PC-9 (cell line): ENCODE measurements at regions not wholly inside any gene's neighbourhood (a gene's known extent, or its start where the extent isn't known, plus 50 kb on each side); places are given as distances from the start of the nearest gene placed in this dataset.

ENCODE experiments used
- BruUV-seq: library from RNA; stranded (reverse); fragments of 400-500 nt; replicated peaks from 2 replicates; lab custom pipeline; 2021; lab: Mats Ljungman, UMichigan
- CTCF ChIA-PET: fragments of 300-600 bp; sonication (Branson Sonifier 250); formaldehyde crosslinking; loops from one replicate; lab custom pipeline; 2022; ENCODE audit warnings: antibody characterized with exemption; lab: Charles Lee
- POLR2A ChIA-PET: fragments of 300-600 bp; sonication (Branson Sonifier 250); formaldehyde crosslinking; loops from one replicate; lab custom pipeline; 2022; ENCODE audit warnings: antibody characterized with exemption; ENCODE audit not compliant: unreplicated experiment; lab: Charles Lee
- DNase-seq, 2 experiments: peaks; one replicate each; pipeline versions ENCODE4 v3.0.0 to v3.0.0-alpha.2; 2015 to 2022; ENCODE audit warnings: mixed read lengths in 1 of 2
- H2AFZ ChIP-seq: fragments of 200-600 bp; sonication (generic); 2 replicates; pipeline ENCODE4 v1.8.1; 2017; ENCODE audit warnings: antibody characterized with exemption
- H3F3A ChIP-seq: fragments of 200-600 bp; sonication (generic); 2 replicates; pipeline ENCODE4 v1.8.1; 2017; ENCODE audit warnings: antibody characterized with exemption, mild to moderate bottlenecking, low read depth; ENCODE audit not compliant: insufficient read depth
- H3K27ac ChIP-seq: fragments of 200-600 bp; sonication (generic); 2 replicates; pipeline ENCODE4 v1.6.1; 2016; ENCODE audit warnings: mixed run types
- H3K27me3 ChIP-seq: fragments of 200-600 bp; sonication (generic); 2 replicates; pipeline ENCODE4 v1.6.1; 2016; ENCODE audit warnings: low read depth, mixed run types; ENCODE audit not compliant: insufficient read depth
- H3K36me3 ChIP-seq: fragments of 200-600 bp; sonication (generic); 2 replicates; pipeline ENCODE4 v1.6.1; 2016; ENCODE audit warnings: low read depth, mixed run types
- H3K4me1 ChIP-seq: fragments of 200-600 bp; sonication (generic); replicated peaks from 2 replicates; pipeline ENCODE4 v1.6.1; 2016; ENCODE audit warnings: mixed run types; ENCODE audit not compliant: insufficient read depth
- H3K4me2 ChIP-seq: fragments of 200-600 bp; sonication (generic); 2 replicates; pipeline ENCODE4 v1.6.1; 2017; ENCODE audit warnings: mixed run types
- H3K4me3 ChIP-seq: fragments of 200-600 bp; sonication (generic); 2 replicates; pipeline ENCODE4 v1.6.1; 2016; ENCODE audit warnings: mixed run types
- H3K79me2 ChIP-seq: fragments of 200-600 bp; sonication (generic); 2 replicates; pipeline ENCODE4 v1.6.1; 2017; ENCODE audit warnings: low read depth, mixed run types
- H3K9me2 ChIP-seq: fragments of 200-600 bp; sonication (generic); 2 replicates; pipeline ENCODE4 v1.8.1; 2017; ENCODE audit warnings: mild to moderate bottlenecking; ENCODE audit not compliant: insufficient read depth
- H3K9me3 ChIP-seq: fragments of 200-600 bp; sonication (generic); 2 replicates; pipeline ENCODE4 v1.8.1; 2016; ENCODE audit warnings: low read depth; ENCODE audit not compliant: insufficient read depth
- H4K20me1 ChIP-seq: fragments of 200-600 bp; sonication (generic); 2 replicates; pipeline ENCODE4 v1.8.1; 2017; ENCODE audit not compliant: insufficient read depth
- CTCF ChIP-seq: fragments of 200-600 bp; sonication (generic); conservative IDR thresholded peaks from 2 replicates; pipeline ENCODE4 v1.6.1; 2017; ENCODE audit warnings: mixed run types, antibody characterized with exemption, mild to moderate bottlenecking, moderate library complexity
- EZH2 ChIP-seq: fragments of 200-600 bp; sonication (generic); IDR thresholded peaks from 2 replicates; pipeline ENCODE4 v1.8.0; 2017; ENCODE audit warnings: antibody characterized with exemption, low read depth
- intact Hi-C: fragments of 100-400 bp; cut with micrococcal nuclease; formaldehyde crosslinking; loops from one replicate; pipeline ENCODE4 v1.10.0; 2022; ENCODE audit not compliant: unreplicated experiment

GRCh38 chr3:10561162-10561945 is 56.0 kb upstream of the ATP2B2 start:
- CTCF ChIA-PET, result no interaction called here
- H3K27me3 ChIP-seq, result peaks cover 66% of the 10 kb centered on the region
- H3K9me3 ChIP-seq, result no peaks in the 10 kb centered on the region
- no peaks in the 10 kb centered on the region for H3K9me2 ChIP-seq
- no peak overlapping the region for H3K4me3 ChIP-seq
- no peaks in the 10 kb centered on the region for H3F3A ChIP-seq
- no peaks in the 10 kb centered on the region for H4K20me1 ChIP-seq
- no peak overlapping the region for H2AFZ ChIP-seq
- TF ChIP-seq EZH2 (no peak), CTCF (no peak)
- no peaks in the 10 kb centered on the region for H3K4me1 ChIP-seq
- POLR2A ChIA-PET, result no interaction called here
- no peak overlapping the region for H3K27ac ChIP-seq
- no peak overlapping the region for H3K4me2 ChIP-seq
- no peaks in the 10 kb centered on the region for H3K79me2 ChIP-seq
- intact Hi-C loops, result no loop called here
- BruUV-seq, result no TSS peak
- DNase-seq, result no peak
- H3K36me3 ChIP-seq, result no peaks in the 10 kb centered on the region

- Histone ChIP-seq H3F3A (no peaks in the 10 kb centered on the region), H4K20me1 (no peaks in the 10 kb centered on the region), H3K27me3 (peaks cover 69% of the 10 kb centered on the region), H3K79me2 (no peaks in the 10 kb centered on the region), H3K4me2 (no peak overlapping the region), H3K36me3 (no peaks in the 10 kb centered on the region), H2AFZ (no peak overlapping the region), H3K4me1 (no peaks in the 10 kb centered on the region), H3K4me3 (no peak overlapping the region), H3K9me3 (no peaks in the 10 kb centered on the region), H3K9me2 (no peaks in the 10 kb centered on the region), H3K27ac (no peak overlapping the region)
- no TSS peak for BruUV-seq
- DNase-seq, result no peak
- intact Hi-C loops, result no loop called here
- POLR2A ChIA-PET, result no interaction called here
- TF ChIP-seq EZH2 (no peak), CTCF (no peak)
- CTCF ChIA-PET, result no interaction called here
These were observed 56.7 kb upstream of the ATP2B2 start for GRCh38 chr3:10561946-10562560.

- TF ChIP-seq EZH2, result no peak
- no peak for TF ChIP-seq CTCF
- H3K36me3 ChIP-seq, result no peaks in the 10 kb centered on the region
These were observed 58.0 kb upstream of the ATP2B2 start for GRCh38 chr3:10563396-10563795.

More at GRCh38 chr3:10563396-10563795, 58.0 kb upstream of the ATP2B2 start:
- no peaks in the 10 kb centered on the region for H3K4me1 ChIP-seq
- H3K4me2 ChIP-seq, result no peak overlapping the region
- H3K9me2 ChIP-seq, result no peaks in the 10 kb centered on the region
- no peaks in the 10 kb centered on the region for H3K9me3 ChIP-seq
- peaks cover 65% of the 10 kb centered on the region for H3K27me3 ChIP-seq
- no peaks in the 10 kb centered on the region for H3F3A ChIP-seq
- intact Hi-C loops, result no loop called here
- no peaks in the 10 kb centered on the region for H4K20me1 ChIP-seq
- no peak overlapping the region for H2AFZ ChIP-seq
- CTCF ChIA-PET, result no interaction called here
- POLR2A ChIA-PET, result no interaction called here
- no peak overlapping the region for H3K27ac ChIP-seq
- H3K4me3 ChIP-seq, result no peak overlapping the region
- DNase-seq, result no peak
- H3K79me2 ChIP-seq, result no peaks in the 10 kb centered on the region
- BruUV-seq, result no TSS peak
